H9 (cell line): ENCODE measurements at regions not wholly inside any gene's neighbourhood (a gene's known extent, or its start where the extent isn't known, plus 50 kb on each side); places are given as distances from the start of the nearest gene placed in this dataset.

ENCODE experiments used
- DNase-seq: peaks from one replicate; pipeline ENCODE4 v3.0.0-alpha.2; 2017
- H2AFZ ChIP-seq: one replicate; pipeline ENCODE4 v1.6.1; 2013; ENCODE audit warnings: mild to moderate bottlenecking, low read length, control low read depth, moderate library complexity
- H2AK5ac ChIP-seq: 2 replicates; pipeline ENCODE4 v1.6.1; 2013; ENCODE audit warnings: low read length, control low read depth, mixed read lengths; ENCODE audit not compliant: insufficient read length
- H2BK120ac ChIP-seq: one replicate; pipeline ENCODE4 v1.6.1; 2013; ENCODE audit warnings: low read depth, mild to moderate bottlenecking, low read length, control low read depth, inconsistent platforms; ENCODE audit not compliant: poor library complexity, severe bottlenecking
- H2BK12ac ChIP-seq: 2 replicates; pipeline ENCODE4 v1.6.1; 2013; ENCODE audit warnings: low read length, control low read depth, mixed read lengths, low read depth; ENCODE audit not compliant: insufficient read length
- H2BK15ac ChIP-seq: 2 replicates; pipeline ENCODE4 v1.6.1; 2013; ENCODE audit warnings: low read depth, low read length, control low read depth
- H2BK20ac ChIP-seq: one replicate; pipeline ENCODE4 v1.6.1; 2013; ENCODE audit warnings: low read depth, mild to moderate bottlenecking, low read length, control low read depth, inconsistent platforms; ENCODE audit not compliant: poor library complexity, severe bottlenecking
- H2BK5ac ChIP-seq: 2 replicates; pipeline ENCODE4 v1.6.1; 2013; ENCODE audit warnings: low read length, control low read depth, mixed read lengths; ENCODE audit not compliant: insufficient read length
- H3K14ac ChIP-seq: 2 replicates; pipeline ENCODE4 v1.6.1; 2013; ENCODE audit warnings: low read length, control low read depth; ENCODE audit not compliant: insufficient read depth
- H3K18ac ChIP-seq: 2 replicates; pipeline ENCODE4 v1.6.1; 2013; ENCODE audit warnings: low read depth, mild to moderate bottlenecking, mixed read lengths, low read length, control low read depth; ENCODE audit not compliant: insufficient read length
- H3K23ac ChIP-seq: 2 replicates; pipeline ENCODE4 v1.6.1; 2013; ENCODE audit warnings: low read length, control low read depth, mixed read lengths, low read depth; ENCODE audit not compliant: insufficient read length
- H3K23me2 ChIP-seq: 2 replicates; pipeline ENCODE4 v1.6.1; 2013; ENCODE audit warnings: low read depth, mild to moderate bottlenecking, mixed read lengths, low read length, control low read depth; ENCODE audit not compliant: insufficient read length, poor library complexity, severe bottlenecking
- H3K27ac ChIP-seq: 2 replicates; pipeline ENCODE4 v1.5.1; 2013; ENCODE audit warnings: low read length, control low read depth, mixed read lengths, low read depth; ENCODE audit not compliant: insufficient read length
- H3K27me3 ChIP-seq: 2 replicates; pipeline ENCODE4 v1.6.1; 2013; ENCODE audit warnings: low read length, control low read depth, inconsistent platforms; ENCODE audit not compliant: insufficient read depth
- H3K4ac ChIP-seq: 2 replicates; pipeline ENCODE4 v1.6.1; 2013; ENCODE audit warnings: low read depth, mild to moderate bottlenecking, control low read depth, inconsistent platforms, low read length, moderate library complexity
- H3K4me1 ChIP-seq: 2 replicates; pipeline ENCODE4 v1.6.1; 2013; ENCODE audit warnings: low read length, control low read depth, inconsistent platforms; ENCODE audit not compliant: insufficient read depth
- H3K4me2 ChIP-seq: 2 replicates; pipeline ENCODE4 v1.6.1; 2013; ENCODE audit warnings: low read length, control low read depth, mixed read lengths; ENCODE audit not compliant: insufficient read length, insufficient read depth
- H3K56ac ChIP-seq: 2 replicates; pipeline ENCODE4 v1.6.1; 2013; ENCODE audit warnings: low read depth, mild to moderate bottlenecking, mixed read lengths, low read length, control low read depth; ENCODE audit not compliant: insufficient read length
- H3K79me1 ChIP-seq: 2 replicates; pipeline ENCODE4 v1.6.1; 2013; ENCODE audit warnings: low read depth, mild to moderate bottlenecking, moderate library complexity, low read length, control low read depth, inconsistent platforms; ENCODE audit not compliant: insufficient read depth, poor library complexity, severe bottlenecking
- H3K79me2 ChIP-seq: 2 replicates; pipeline ENCODE4 v1.6.1; 2013; ENCODE audit warnings: low read length, control low read depth, inconsistent platforms; ENCODE audit not compliant: insufficient read depth
- H3K9ac ChIP-seq: 2 replicates; pipeline ENCODE4 v1.6.1; 2013; ENCODE audit warnings: low read length, control low read depth, mixed read lengths; ENCODE audit not compliant: insufficient read length; ENCODE audit errors: extremely low read depth
- H3K9me3 ChIP-seq: one replicate; pipeline ENCODE4 v1.6.1; 2013; ENCODE audit warnings: low read depth, low read length, inconsistent platforms; ENCODE audit not compliant: control insufficient read depth
- H3T11ph ChIP-seq: one replicate; pipeline ENCODE4 v1.6.1; 2013; ENCODE audit warnings: mild to moderate bottlenecking, low read length, control low read depth, inconsistent platforms
- H4K20me1 ChIP-seq: one replicate; pipeline ENCODE4 v1.6.1; 2013; ENCODE audit not compliant: control insufficient read depth, insufficient read length, insufficient read depth
- H4K5ac ChIP-seq: 2 replicates; pipeline ENCODE4 v1.6.1; 2013; ENCODE audit warnings: low read depth, mild to moderate bottlenecking, mixed read lengths, low read length, control low read depth; ENCODE audit not compliant: insufficient read length
- H4K8ac ChIP-seq: replicated peaks from 2 replicates; pipeline ENCODE4 v1.6.1; 2013; ENCODE audit warnings: low read length, control low read depth, mixed read lengths, low read depth; ENCODE audit not compliant: insufficient read length
- H4K91ac ChIP-seq: 2 replicates; pipeline ENCODE4 v1.6.1; 2013; ENCODE audit warnings: low read depth, mild to moderate bottlenecking, moderate library complexity, mixed read lengths, low read length, control low read depth; ENCODE audit not compliant: insufficient read length
- H3K27ac Mint-ChIP-seq, 3 experiments: 2 replicates in 2 of 3; 3 replicates in 1 of 3; pipeline ENCODE4 v1.8.0; 2020 to 2021; ENCODE audit warnings: mixed read lengths in 3 of 3, mild to moderate bottlenecking in 1 of 3, moderate library complexity in 1 of 3
- H3K27me3 Mint-ChIP-seq: 2 replicates; pipeline ENCODE4 v1.8.0; 2021; ENCODE audit warnings: low read depth, mild to moderate bottlenecking, moderate library complexity, mixed read lengths
- H3K36me3 Mint-ChIP-seq, 3 experiments: 2 replicates in 2 of 3; 3 replicates in 1 of 3; pipeline ENCODE4 v1.8.0; 2020 to 2021; ENCODE audit warnings: low read depth in 3 of 3, mixed read lengths in 3 of 3; ENCODE audit not compliant: insufficient read depth in 1 of 3
- H3K4me1 Mint-ChIP-seq, 2 experiments: 2 replicates each; pipeline ENCODE4 v1.8.0; 2020; ENCODE audit warnings: mixed read lengths in 2 of 2
- H3K4me3 Mint-ChIP-seq, 2 experiments: 2 replicates in 1 of 2; 3 replicates in 1 of 2; pipeline ENCODE4 v1.8.0; 2020 to 2021; ENCODE audit warnings: mild to moderate bottlenecking in 2 of 2, mixed read lengths in 2 of 2, moderate library complexity in 1 of 2
- H3K9me3 Mint-ChIP-seq, 2 experiments: 2 replicates in 1 of 2; 3 replicates in 1 of 2; pipeline ENCODE4 v1.8.0; 2020; ENCODE audit warnings: mild to moderate bottlenecking in 2 of 2, mixed read lengths in 2 of 2, moderate library complexity in 1 of 2
- WGBS: extraction: QIAGEN DNeasy Blood & Tissue Kit; methylation state at CpG from one replicate; pipeline ENCODE4 v1.1.7; 2013; ENCODE audit warnings: missing lambda C conversion rate, low lambda C conversion rate, mixed read lengths; ENCODE audit not compliant: insufficient read length; ENCODE audit errors: extremely low coverage; 5-methylcytosine and 5-hydroxymethylcytosine counted together
- TF ChIP-seq, protein P1 (sequence below): fragments of 200-600 bp; sonication (generic); conservative IDR thresholded peaks from 3 replicates; pipeline ENCODE4 v1.8.0; 2021; ENCODE audit warnings: antibody characterized with exemption, mild to moderate bottlenecking

- Histone ChIP-seq H2BK20ac (no peak overlapping the region), H3K18ac (no peak overlapping the region), H3K23ac (no peak overlapping the region), H2AK5ac (no peak overlapping the region), H2BK12ac (no peak overlapping the region), H3K14ac (no peak overlapping the region), H3K79me2 (no peaks in the 10 kb centered on the region), H4K20me1 (no peaks in the 10 kb centered on the region), H4K5ac (no peak overlapping the region), H3K56ac (no peak overlapping the region), H2AFZ (no peak overlapping the region), H3K9ac (no peak overlapping the region), H3K4me1 (no peaks in the 10 kb centered on the region; the same call in 1 of the 2 replicates), H4K91ac (no peak overlapping the region), H3T11ph (no peak overlapping the region), H3K27me3 (no peaks in the 10 kb centered on the region), H2BK120ac (no peak overlapping the region), H3K4ac (no peak overlapping the region), H3K23me2 (no peaks in the 10 kb centered on the region), H3K9me3 (no peaks in the 10 kb centered on the region), H2BK5ac (no peak overlapping the region), H2BK15ac (no peak overlapping the region), H3K4me2 (no peak overlapping the region), H3K27ac (no peak overlapping the region), H4K8ac (no peak overlapping the region), H3K79me1 (no peaks in the 10 kb centered on the region)
- no peak for DNase-seq
- WGBS = no CpG with 5 or more reads among the region's 4 CpGs
- Mint-ChIP-seq H3K27me3 (peaks cover 2% of the 10 kb centered on the region; the same call in 1 of the 2 replicates), H3K4me1 (peaks cover 0 to 3% of the 10 kb centered on the region in 2 experiments; a peak in 2 of 4 replicates), H3K4me3 (no peak overlapping the region), H3K27ac (no peak overlapping the region), H3K9me3 (no peaks in the 10 kb centered on the region), H3K36me3 (no peaks in the 10 kb centered on the region; a peak in 1 of 7 replicates)
- TF ChIP-seq, protein P1, sequence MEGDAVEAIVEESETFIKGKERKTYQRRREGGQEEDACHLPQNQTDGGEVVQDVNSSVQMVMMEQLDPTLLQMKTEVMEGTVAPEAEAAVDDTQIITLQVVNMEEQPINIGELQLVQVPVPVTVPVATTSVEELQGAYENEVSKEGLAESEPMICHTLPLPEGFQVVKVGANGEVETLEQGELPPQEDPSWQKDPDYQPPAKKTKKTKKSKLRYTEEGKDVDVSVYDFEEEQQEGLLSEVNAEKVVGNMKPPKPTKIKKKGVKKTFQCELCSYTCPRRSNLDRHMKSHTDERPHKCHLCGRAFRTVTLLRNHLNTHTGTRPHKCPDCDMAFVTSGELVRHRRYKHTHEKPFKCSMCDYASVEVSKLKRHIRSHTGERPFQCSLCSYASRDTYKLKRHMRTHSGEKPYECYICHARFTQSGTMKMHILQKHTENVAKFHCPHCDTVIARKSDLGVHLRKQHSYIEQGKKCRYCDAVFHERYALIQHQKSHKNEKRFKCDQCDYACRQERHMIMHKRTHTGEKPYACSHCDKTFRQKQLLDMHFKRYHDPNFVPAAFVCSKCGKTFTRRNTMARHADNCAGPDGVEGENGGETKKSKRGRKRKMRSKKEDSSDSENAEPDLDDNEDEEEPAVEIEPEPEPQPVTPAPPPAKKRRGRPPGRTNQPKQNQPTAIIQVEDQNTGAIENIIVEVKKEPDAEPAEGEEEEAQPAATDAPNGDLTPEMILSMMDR = no peak
Observed at GRCh38 chr5:74167930-74168315, 472.6 kb downstream of the ENC1 start.
